ENCODE measurements at regions not wholly inside any gene's neighbourhood (a gene's known extent, or its start where the extent isn't known, plus 50 kb on each side); places are given as distances from the start of the nearest gene placed in this dataset.

DNA sequence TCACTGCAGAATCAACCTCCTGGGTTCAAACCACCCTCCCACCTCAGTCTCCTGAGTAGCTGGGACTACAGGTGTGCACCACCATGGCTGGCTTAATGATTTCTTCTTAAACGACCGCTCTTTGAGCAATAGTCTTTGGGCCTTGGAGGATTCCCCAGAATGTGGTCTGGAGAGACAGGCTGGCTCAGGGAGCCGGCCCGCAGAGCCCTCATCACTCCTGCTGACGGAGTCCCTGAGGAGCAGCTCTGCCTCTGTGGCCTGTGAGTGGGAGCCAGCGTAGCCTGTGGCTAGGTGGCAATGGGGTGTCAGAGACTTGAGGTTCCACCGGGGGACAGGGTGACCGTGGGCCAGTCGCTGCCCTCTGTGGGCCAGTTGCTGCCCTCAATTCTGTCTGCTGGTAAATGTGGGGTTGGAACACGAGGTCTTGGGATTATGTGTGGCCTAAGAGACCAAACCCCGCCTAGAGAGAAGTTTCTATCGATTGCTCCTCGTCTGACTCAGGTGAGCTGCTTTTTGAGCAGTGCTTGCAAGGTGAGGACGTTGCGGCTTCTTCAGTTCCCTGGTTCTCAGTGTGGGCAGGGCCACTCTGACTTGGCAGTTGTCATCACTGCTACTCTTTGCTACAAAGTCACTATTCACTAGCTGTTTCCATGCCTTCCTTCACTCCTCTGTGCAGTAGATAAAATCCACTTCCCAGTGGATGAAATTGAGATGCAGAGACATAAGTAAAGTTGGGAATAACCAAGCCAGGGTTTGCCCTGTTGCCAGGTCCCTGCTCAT, 124.8 kb upstream of the NECTIN1 start:
- in situ Hi-C loops (cut with MboI; ENCODE audit: low pct_unique_long_range_greater_than_20kb, low sequenced_read_pairs), result no loop called here
- DNase-seq, result no peak

GRCh38 chr11:119852741-119853140, 123.7 kb upstream of the NECTIN1 start:
- in situ Hi-C loops (cut with MboI; ENCODE audit: low pct_unique_long_range_greater_than_20kb, low sequenced_read_pairs), result no loop called here
- no peak for DNase-seq

GRCh38 chr11:119850822-119851409, 121.9 kb upstream of the NECTIN1 start:
- in situ Hi-C loops (cut with MboI; ENCODE audit: low pct_unique_long_range_greater_than_20kb, low sequenced_read_pairs), result no loop called here
- DNase-seq, result no peak

DNA sequence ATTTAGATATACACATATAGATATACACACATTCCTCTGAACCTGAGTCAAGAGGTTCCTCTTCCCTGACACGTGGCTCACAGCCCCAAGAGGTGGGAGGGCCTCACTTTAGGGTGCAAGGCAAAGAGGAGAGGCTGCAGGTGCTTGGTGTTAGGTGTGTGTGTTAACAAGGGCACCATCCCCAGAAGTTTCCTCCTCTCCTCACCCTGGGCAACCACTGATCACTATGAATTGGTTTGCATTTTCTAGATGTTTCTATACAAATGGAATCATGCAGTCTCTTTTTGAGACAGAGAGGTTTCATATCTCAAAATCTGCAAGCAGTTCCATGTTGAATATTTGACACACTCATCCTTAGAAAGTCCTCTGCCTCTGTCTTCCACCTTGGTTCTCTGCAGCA, 120.9 kb upstream of the NECTIN1 start:
- no peak for DNase-seq
- in situ Hi-C loops (cut with MboI; ENCODE audit: low pct_unique_long_range_greater_than_20kb, low sequenced_read_pairs), result no loop called here

DNA sequence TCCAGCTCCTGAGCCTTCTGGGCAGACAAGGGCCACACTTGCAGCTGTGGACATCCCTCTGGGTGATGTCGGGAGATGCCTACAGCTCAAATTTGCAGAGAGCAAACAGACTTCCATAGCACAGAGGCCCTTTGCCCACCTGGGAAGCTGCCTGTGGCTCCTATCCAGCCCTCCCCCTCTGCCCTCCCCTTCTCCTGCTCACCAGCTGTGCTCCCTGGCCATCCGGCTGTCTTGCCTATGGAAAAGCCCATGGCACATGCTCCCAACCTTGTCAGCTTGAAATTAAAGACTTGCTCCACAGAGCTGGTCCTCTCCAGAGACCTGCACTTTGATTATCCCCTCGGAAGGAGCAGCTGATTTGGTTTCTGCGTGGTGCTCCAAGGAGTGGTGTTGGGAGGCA, 118.9 kb upstream of the NECTIN1 start:
- no peak for DNase-seq
- in situ Hi-C loops (cut with MboI; ENCODE audit: low pct_unique_long_range_greater_than_20kb, low sequenced_read_pairs), result no loop called here

GRCh38 chr11:119846374-119846773, 117.4 kb upstream of the NECTIN1 start:
- in situ Hi-C loops (cut with MboI; ENCODE audit: low pct_unique_long_range_greater_than_20kb, low sequenced_read_pairs), result no loop called here
- DNase-seq, result no peak

DNA sequence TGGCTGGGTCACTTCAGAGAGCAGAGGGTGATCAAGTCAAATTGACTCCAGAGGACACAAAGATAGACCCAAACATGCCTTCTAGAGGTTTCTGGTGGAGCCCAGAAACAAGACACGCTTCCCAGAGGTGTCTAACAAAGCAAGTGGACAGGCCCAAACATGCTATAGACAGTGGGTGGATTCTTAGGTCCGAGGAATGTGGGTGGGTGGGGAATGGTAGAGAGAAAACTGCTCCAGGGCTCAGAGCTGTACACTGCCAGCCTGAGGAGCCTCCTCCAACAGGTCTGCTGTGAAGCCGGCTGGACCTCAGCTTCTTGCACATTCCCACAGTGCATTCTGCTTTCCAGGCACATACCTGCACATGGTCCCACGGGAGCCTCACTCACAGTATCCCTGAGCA, 116.8 kb upstream of the NECTIN1 start:
- DNase-seq, result no peak
- in situ Hi-C loops (cut with MboI; ENCODE audit: low pct_unique_long_range_greater_than_20kb, low sequenced_read_pairs), result no loop called here

DNA sequence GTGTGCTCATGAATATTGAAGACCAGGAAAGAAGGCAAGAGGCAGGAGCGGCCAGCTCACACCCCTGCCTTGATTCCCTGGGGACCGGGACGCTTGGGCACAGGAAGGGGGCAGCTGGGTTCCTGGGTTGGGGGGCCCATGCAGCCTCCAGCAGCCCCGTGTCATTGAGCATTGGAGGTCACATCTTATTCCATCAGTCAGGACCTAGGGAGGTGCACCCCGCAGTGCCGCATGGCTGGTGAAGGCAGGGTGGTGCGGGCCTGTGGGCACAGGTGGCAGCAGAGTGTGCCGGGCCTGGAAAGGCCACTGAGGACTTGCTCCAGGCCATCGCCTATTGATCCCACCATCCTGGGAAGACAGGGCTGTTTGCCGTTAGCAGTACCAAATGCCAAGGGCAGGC, 116.3 kb upstream of the NECTIN1 start:
- in situ Hi-C loops (cut with MboI; ENCODE audit: low pct_unique_long_range_greater_than_20kb, low sequenced_read_pairs), result no loop called here
- DNase-seq, result no peak

DNA sequence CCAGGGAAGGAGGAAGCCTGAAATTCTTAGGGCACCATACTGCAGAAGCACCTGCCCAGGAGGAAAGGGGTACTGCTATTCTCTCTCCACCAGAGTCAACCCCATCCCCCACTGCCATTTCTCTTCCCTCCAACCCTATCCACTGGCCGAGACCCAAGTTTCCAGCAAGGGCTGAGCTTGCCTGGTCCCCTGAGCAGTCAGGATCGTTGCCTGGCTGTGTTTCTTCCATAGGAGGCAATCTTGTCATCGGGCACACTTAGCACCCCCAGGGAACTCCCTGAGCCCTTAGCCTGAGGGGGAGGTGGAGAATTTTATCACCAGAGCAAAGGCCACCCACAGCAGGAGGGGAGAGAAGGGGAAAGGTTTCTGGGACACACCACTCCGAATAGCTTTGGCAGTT, 115.8 kb upstream of the NECTIN1 start:
- in situ Hi-C loops (cut with MboI; ENCODE audit: low pct_unique_long_range_greater_than_20kb, low sequenced_read_pairs), result no loop called here
- DNase-seq, result no peak

- in situ Hi-C loops (cut with MboI; ENCODE audit: low pct_unique_long_range_greater_than_20kb, low sequenced_read_pairs), result no loop called here
- DNase-seq, result no peak
Measured at GRCh38 chr11:119843877-119844276, 114.9 kb upstream of the NECTIN1 start.

- no peak for DNase-seq
- in situ Hi-C loops (cut with MboI; ENCODE audit: low pct_unique_long_range_greater_than_20kb, low sequenced_read_pairs), result no loop called here
Measured at GRCh38 chr11:119842731-119843130, 113.7 kb upstream of the NECTIN1 start.

- in situ Hi-C loops (cut with MboI; ENCODE audit: low pct_unique_long_range_greater_than_20kb, low sequenced_read_pairs), result no loop called here
- DNase-seq, result no peak
Measured at GRCh38 chr11:119839476-119840133, 110.6 kb upstream of the NECTIN1 start.

GRCh38 chr11:119835753-119836152, 106.8 kb upstream of the NECTIN1 start:
- in situ Hi-C loops (cut with MboI; ENCODE audit: low pct_unique_long_range_greater_than_20kb, low sequenced_read_pairs), result no loop called here
- DNase-seq, result no peak

DNA sequence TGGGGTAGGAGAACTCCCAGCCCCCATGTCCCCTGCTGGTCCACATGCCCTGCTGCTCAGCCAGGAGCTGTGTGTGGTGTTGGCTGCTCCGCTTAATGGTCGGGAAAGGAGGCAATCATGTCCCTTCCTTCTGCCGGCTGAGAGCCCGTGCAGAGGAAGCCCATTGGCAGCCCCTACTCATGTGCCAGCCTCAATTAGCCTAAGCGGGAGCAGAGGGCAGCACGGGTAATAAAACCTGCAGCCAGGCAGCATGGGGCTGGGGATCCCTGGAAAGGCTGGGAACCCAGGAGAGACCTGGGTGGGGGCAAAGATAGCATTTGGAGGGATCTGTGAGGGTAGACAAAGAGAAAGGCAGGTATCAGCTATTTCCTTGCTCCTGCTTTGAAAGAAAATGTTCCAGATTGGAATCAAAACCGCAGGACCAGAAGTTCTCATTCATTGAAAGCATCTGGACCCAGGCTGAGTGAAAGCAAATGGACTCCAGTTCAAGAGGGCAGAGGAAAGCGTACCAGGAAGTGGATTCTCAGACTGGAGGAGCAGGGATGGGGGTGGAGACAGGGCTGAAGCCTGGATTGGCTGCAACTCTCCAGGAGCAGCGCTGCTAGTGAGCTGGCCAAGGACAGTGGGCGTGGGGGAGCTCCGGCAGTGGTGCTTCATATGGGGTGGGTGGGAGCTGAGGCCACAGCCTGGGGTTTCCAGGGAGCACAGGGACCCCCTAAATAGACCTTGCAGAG, 103.4 kb upstream of the NECTIN1 start:
- in situ Hi-C loops (cut with MboI; ENCODE audit: low pct_unique_long_range_greater_than_20kb, low sequenced_read_pairs), result no loop called here
- no peak for DNase-seq

GRCh38 chr11:119831011-119831410, 102.0 kb upstream of the NECTIN1 start:
- in situ Hi-C loops (cut with MboI; ENCODE audit: low pct_unique_long_range_greater_than_20kb, low sequenced_read_pairs), result no loop called here
- DNase-seq, result no peak

GRCh38 chr11:119830400-119830799, 101.4 kb upstream of the NECTIN1 start:
- in situ Hi-C loops (cut with MboI; ENCODE audit: low pct_unique_long_range_greater_than_20kb, low sequenced_read_pairs), result no loop called here
- DNase-seq, result no peak

GRCh38 chr11:119829402-119829801, 100.4 kb upstream of the NECTIN1 start:
- in situ Hi-C loops (cut with MboI; ENCODE audit: low pct_unique_long_range_greater_than_20kb, low sequenced_read_pairs), result no loop called here
- no peak for DNase-seq

DNA sequence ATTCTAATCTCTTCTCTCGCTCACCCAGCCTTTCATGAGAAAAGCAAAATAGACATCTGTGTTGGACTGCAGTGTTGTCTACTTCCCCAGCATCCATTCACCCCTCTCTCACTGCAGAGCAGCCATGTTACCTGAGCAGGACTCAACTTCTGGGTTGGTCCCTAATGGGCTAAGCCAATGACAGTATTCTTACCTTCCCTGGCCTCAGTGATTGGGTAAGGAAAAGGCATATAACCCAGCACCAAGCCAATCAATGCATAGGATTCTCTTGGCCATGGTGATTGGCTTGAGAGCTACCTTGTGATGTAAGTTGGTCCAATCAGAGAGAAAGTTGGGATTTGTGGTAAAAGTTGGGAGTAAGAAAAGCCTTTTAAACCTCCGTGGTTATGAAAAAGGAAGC, 99.8 kb upstream of the NECTIN1 start:
- in situ Hi-C loops (cut with MboI; ENCODE audit: low pct_unique_long_range_greater_than_20kb, low sequenced_read_pairs), result no loop called here
- DNase-seq, result no peak

DNA sequence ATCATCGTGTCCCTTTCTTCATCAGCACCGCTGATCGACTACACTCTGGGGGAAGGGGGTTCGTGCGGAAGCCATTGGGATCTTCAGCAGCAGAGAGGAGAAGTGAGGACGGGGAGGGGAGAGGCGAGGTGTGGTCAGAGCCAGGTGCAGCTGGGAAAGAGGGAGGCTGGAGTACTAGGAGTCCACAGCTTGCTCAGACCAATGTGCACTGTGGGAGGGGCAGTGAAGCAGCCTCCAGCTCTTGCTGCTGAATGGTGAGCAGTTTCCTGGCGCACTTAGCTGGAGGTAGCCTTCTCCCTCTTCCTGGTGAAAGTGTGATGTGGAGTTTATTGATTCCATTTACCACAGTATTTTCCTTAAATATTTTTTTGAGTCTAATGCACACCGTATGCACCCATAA, 99.0 kb upstream of the NECTIN1 start:
- in situ Hi-C loops (cut with MboI; ENCODE audit: low pct_unique_long_range_greater_than_20kb, low sequenced_read_pairs), result no loop called here

GRCh38 chr11:119827113-119827512, 98.1 kb upstream of the NECTIN1 start:
- DNase-seq, result no peak
- in situ Hi-C loops (cut with MboI; ENCODE audit: low pct_unique_long_range_greater_than_20kb, low sequenced_read_pairs), result no loop called here

More for the DNA sequence above, 99.0 kb upstream of the NECTIN1 start:
- DNase-seq, result no peak
